ENCODE measurements at regions not wholly inside any gene's neighbourhood (a gene's known extent, or its start where the extent isn't known, plus 50 kb on each side); places are given as distances from the start of the nearest gene placed in this dataset.

DNA sequence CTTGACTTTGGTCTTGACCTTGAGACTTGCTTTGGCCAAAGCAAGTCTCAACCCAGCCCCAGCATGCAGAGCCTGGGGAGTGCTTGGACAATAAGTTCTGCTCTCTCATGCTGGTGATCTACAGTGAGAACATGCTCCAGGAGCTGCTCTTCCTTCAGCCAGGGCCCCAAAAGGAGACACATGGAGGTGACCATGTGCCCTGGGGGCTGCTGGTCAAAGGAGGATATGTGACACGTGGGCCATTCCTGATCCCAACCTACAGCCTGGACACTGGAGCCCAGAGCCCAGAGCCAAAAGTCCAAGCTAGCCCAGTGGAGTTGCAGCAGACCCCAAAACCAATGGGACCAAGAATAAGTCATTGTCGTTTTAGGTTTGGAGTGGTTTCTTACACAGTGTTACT, 78.2 kb upstream of the CHST15 start:
- TF ChIP-seq POLR2A (IDR thresholded peaks at IDR 0.05) (no peak), CTCF (IDR thresholded peaks at IDR 0.05) (no peak), POLR2AphosphoS5 (IDR thresholded peaks at IDR 0.05) (no peak)

All from gastroesophageal sphincter (tissue), 3 donors.